Activated B cell treated with CpG ODN at 0.5 μM for 24 hours (primary cell): ENCODE measurements at regions not wholly inside any gene's neighbourhood (a gene's known extent, or its start where the extent isn't known, plus 50 kb on each side); places are given as distances from the start of the nearest gene placed in this dataset.

Experiments used
- ATAC-seq: fragments of 200-7000 bp; cut with Tn5 transposase; one replicate; pipeline ENCODE4 v1.10.0; 2021; ENCODE audit warnings: low read depth, mild to moderate bottlenecking, moderate library complexity
- CTCF ChIA-PET: fragments of 350-600 bp; sonication (Branson Sonifier 250); formaldehyde crosslinking; loops from one replicate; lab custom pipeline; 2021; ENCODE audit warnings: antibody characterized with exemption; lab: Charles Lee
- POLR2A ChIA-PET: fragments of 350-600 bp; sonication (Branson Sonifier 250); formaldehyde crosslinking; loops from one replicate; lab custom pipeline; 2021; ENCODE audit warnings: antibody characterized with exemption; lab: Charles Lee
- DNase-seq: peaks from one replicate; pipeline ENCODE4 v3.0.0; 2022
- H3K27ac Mint-ChIP-seq: one replicate; pipeline ENCODE4 v1.8.0; 2020; ENCODE audit warnings: mixed read lengths
- H3K27me3 Mint-ChIP-seq: one replicate; pipeline ENCODE4 v1.8.0; 2021; ENCODE audit warnings: mixed read lengths
- H3K36me3 Mint-ChIP-seq: one replicate; pipeline ENCODE4 v1.8.0; 2021; ENCODE audit warnings: low read depth, mixed read lengths
- H3K4me1 Mint-ChIP-seq: one replicate; pipeline ENCODE4 v1.8.0; 2021; ENCODE audit warnings: mixed read lengths
- H3K4me3 Mint-ChIP-seq: one replicate; pipeline ENCODE4 v1.8.0; 2020; ENCODE audit warnings: mild to moderate bottlenecking, mixed read lengths
- H3K9me3 Mint-ChIP-seq: one replicate; pipeline ENCODE4 v1.8.0; 2020; ENCODE audit warnings: mixed read lengths
- intact Hi-C: fragments of 100-400 bp; cut with micrococcal nuclease; formaldehyde crosslinking; loops from one replicate; pipeline ENCODE4 v1.15.1; 2024
- TF ChIP-seq, protein P1 (sequence below): fragments of 200-600 bp; IDR thresholded peaks from one replicate; pipeline ENCODE4 v1.8.0; 2022; ENCODE audit warnings: antibody characterized with exemption, mild to moderate bottlenecking

DNA sequence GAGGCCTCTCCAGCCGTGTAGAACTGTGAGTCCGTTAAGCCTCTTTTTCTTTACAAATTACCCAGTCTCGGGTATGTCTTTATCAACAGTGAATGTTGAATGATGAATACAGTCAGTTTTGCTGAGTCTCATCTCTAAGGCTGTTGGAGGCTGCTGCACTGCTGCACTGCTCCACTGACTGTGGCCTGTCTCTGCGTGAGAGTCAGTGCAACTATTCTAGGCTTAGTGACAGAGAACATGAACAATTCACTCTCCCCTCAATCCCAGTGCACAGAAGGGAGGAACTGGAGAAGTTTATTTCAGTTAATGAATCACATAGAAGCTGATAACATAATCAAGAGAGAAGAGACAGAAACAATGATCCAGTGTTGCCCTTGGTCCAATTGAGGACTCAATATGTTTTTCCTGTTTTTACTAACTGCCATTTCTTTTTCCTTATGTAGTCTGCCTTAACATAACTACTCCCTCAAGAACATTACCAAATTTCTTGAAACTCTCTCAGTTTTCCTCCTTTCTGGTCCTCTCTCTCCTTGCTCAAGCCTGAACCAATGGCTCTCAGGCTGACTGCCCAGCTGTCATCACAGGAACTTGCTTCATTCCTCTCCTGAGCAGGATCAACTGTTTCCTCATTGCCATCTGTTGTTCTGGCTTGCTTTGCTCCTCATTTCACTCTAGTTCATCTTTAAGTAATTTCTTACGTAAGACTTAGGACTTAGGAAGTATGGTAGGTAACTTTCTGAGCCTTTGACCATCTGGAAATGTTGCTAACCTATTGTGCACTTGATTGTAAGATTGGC is 483.2 kb downstream of the METTL4 start:
- Mint-ChIP-seq H3K36me3 (no peaks in the 10 kb centered on the region), H3K27ac (no peak overlapping the region), H3K27me3 (peaks cover 4% of the 10 kb centered on the region), H3K4me1 (no peaks in the 10 kb centered on the region), H3K4me3 (no peak overlapping the region), H3K9me3 (no peaks in the 10 kb centered on the region)
- TF ChIP-seq, protein P1, sequence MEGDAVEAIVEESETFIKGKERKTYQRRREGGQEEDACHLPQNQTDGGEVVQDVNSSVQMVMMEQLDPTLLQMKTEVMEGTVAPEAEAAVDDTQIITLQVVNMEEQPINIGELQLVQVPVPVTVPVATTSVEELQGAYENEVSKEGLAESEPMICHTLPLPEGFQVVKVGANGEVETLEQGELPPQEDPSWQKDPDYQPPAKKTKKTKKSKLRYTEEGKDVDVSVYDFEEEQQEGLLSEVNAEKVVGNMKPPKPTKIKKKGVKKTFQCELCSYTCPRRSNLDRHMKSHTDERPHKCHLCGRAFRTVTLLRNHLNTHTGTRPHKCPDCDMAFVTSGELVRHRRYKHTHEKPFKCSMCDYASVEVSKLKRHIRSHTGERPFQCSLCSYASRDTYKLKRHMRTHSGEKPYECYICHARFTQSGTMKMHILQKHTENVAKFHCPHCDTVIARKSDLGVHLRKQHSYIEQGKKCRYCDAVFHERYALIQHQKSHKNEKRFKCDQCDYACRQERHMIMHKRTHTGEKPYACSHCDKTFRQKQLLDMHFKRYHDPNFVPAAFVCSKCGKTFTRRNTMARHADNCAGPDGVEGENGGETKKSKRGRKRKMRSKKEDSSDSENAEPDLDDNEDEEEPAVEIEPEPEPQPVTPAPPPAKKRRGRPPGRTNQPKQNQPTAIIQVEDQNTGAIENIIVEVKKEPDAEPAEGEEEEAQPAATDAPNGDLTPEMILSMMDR: no peak
- ATAC-seq: no peak
- no peak for DNase-seq
- POLR2A ChIA-PET: no interaction called here
- intact Hi-C loops: no loop called here
- CTCF ChIA-PET: no interaction called here

DNA sequence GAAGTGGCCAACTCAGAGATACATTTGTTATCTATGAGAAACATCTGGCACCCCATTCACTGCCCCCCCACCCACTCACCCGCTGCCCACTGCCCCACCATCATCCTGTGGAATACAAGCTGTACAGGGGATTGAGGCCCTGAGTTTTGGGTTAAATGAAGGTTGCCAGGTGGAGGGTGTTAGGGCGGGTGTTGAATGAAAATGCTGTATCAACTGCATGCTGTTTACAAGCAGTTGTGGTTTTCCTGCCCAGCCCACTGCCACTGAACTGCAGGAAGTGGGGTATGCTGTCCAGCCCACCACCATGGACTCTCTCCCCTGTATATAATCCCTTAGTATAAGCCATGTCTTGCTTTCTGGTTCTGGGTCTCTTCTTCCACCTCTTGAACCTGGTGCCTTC is 481.9 kb downstream of the METTL4 start:
- ATAC-seq: no peak
- Mint-ChIP-seq H3K9me3 (no peaks in the 10 kb centered on the region), H3K27me3 (peaks cover 4% of the 10 kb centered on the region), H3K27ac (no peak overlapping the region), H3K4me3 (no peak overlapping the region), H3K4me1 (no peaks in the 10 kb centered on the region), H3K36me3 (no peaks in the 10 kb centered on the region)
- CTCF ChIA-PET: no interaction called here
- intact Hi-C loops: no loop called here
- TF ChIP-seq, protein P1: no peak
- DNase-seq: no peak
- POLR2A ChIA-PET: no interaction called here

DNA sequence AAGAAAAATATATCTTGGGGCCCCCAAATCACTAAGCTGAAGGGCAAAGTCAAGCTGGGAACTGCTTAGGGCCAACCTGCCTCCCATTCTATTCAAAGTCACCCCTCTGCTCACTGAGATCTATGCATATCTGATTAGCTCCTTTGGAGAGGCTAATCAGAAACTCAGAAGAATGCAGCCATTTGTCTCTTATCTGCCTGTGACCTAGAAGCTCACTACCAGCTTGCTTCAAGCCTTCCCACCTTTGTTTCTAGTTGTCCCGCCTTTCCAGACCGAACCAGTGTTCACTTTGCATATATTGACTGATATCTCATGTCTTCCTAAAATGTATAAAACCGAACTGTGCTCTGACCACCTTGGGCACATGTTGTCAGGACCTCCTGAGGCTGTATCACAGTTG is 479.4 kb downstream of the METTL4 start:
- Mint-ChIP-seq H3K36me3 (no peaks in the 10 kb centered on the region), H3K4me1 (no peaks in the 10 kb centered on the region), H3K27me3 (peaks cover 4% of the 10 kb centered on the region), H3K9me3 (no peaks in the 10 kb centered on the region), H3K27ac (no peak overlapping the region), H3K4me3 (no peak overlapping the region)
- TF ChIP-seq, protein P1: no peak
- ATAC-seq: no peak
- intact Hi-C loops: no loop called here
- no peak for DNase-seq
- ChIA-PET POLR2A (no interaction called here), CTCF (no interaction called here)

DNA sequence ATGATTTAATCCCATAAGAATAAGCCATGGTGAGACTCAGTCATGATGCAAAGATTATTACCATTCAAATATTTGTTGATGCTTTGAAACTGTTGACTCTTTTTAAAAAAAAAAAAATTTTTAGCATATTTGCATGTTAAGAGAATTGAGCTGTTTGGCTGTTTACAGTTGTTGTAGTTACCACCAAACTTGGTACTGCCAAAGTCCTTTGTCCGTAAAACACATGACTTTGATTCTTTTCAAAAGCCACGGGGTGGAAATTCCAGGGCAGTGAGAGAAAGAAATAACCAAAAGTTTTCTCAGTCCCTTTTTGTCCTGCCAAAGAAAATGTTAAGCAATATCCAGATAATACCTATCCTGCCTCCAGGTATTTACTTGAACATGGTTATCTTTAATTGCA is 474.8 kb downstream of the METTL4 start:
- ChIA-PET CTCF (no interaction called here), POLR2A (no interaction called here)
- Mint-ChIP-seq H3K9me3 (no peaks in the 10 kb centered on the region), H3K4me1 (no peaks in the 10 kb centered on the region), H3K4me3 (no peak overlapping the region), H3K36me3 (no peaks in the 10 kb centered on the region), H3K27ac (no peak overlapping the region), H3K27me3 (peaks cover 2% of the 10 kb centered on the region)
- ATAC-seq (no peak), DNase-seq (no peak)
- TF ChIP-seq, protein P1: no peak
- intact Hi-C loops: no loop called here

DNA sequence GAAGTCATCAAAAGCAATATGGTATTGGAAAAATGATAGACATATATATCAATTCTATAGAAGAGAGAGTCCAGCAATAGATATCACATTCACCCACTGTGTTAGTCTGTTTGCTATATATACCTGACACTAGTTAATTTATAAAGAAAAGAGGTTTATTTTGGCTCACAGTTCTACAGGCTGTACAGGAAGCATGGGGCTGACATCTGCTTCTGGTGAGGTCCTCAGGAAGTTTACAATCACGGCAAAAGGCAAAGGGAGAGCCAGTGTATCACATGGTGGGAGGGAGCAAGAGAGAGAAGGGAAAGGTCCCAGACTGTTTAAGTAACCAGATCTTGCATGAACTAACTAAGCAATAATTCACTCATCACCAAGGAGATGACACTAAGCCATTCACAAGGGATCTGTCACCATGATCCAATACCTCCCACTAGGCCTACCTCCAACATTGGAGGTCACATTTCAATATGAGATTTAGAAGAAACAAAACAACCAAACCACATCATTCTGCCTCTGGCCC is 470.6 kb downstream of the METTL4 start:
- no peaks in the 10 kb centered on the region for H3K9me3 Mint-ChIP-seq
- peaks cover 5% of the 10 kb centered on the region for H3K4me1 Mint-ChIP-seq
- peaks cover 4% of the 10 kb centered on the region for H3K27me3 Mint-ChIP-seq
- no peak overlapping the region for H3K27ac Mint-ChIP-seq
- intact Hi-C loops: no loop called here
- DNase-seq (no peak), ATAC-seq (no peak)
- ChIA-PET POLR2A (no interaction called here), CTCF (no interaction called here)
- H3K36me3 Mint-ChIP-seq: no peaks in the 10 kb centered on the region
- TF ChIP-seq, protein P1: no peak
- no peak overlapping the region for H3K4me3 Mint-ChIP-seq
